Osteocyte (in vitro differentiated cells): ENCODE measurements at regions not wholly inside any gene's neighbourhood (a gene's known extent, or its start where the extent isn't known, plus 50 kb on each side); places are given as distances from the start of the nearest gene placed in this dataset.

Source experiments
- DNase-seq: peaks from one replicate; pipeline ENCODE4 v3.0.0; 2021; ENCODE audit warnings: mixed read lengths; ENCODE audit not compliant: unreplicated experiment; ENCODE audit errors: extremely low spot score
- H3K27ac Mint-ChIP-seq: one replicate; pipeline ENCODE4 v1.8.0; 2021; ENCODE audit warnings: mild to moderate bottlenecking, mixed read lengths; ENCODE audit not compliant: unreplicated experiment
- H3K27me3 Mint-ChIP-seq: one replicate; pipeline ENCODE4 v1.8.0; 2021; ENCODE audit warnings: mixed read lengths; ENCODE audit not compliant: unreplicated experiment
- H3K36me3 Mint-ChIP-seq: one replicate; pipeline ENCODE4 v1.8.0; 2021; ENCODE audit warnings: mixed read lengths; ENCODE audit not compliant: unreplicated experiment
- H3K4me1 Mint-ChIP-seq: one replicate; pipeline ENCODE4 v1.8.0; 2021; ENCODE audit warnings: mixed read lengths; ENCODE audit not compliant: unreplicated experiment
- H3K4me3 Mint-ChIP-seq: one replicate; pipeline ENCODE4 v1.8.0; 2021; ENCODE audit warnings: mild to moderate bottlenecking, moderate library complexity, mixed read lengths; ENCODE audit not compliant: unreplicated experiment
- H3K9me3 Mint-ChIP-seq: one replicate; pipeline ENCODE4 v1.8.0; 2021; ENCODE audit warnings: mixed read lengths; ENCODE audit not compliant: unreplicated experiment
- CTCF ChIP-seq: fragments of 200-600 bp; sonication (generic); IDR thresholded peaks from 2 replicates; pipeline ENCODE4 v1.5.0; 2021; ENCODE audit warnings: antibody characterized with exemption, mild to moderate bottlenecking, moderate library complexity

- peaks cover 18% of the 10 kb centered on the region for H3K9me3 Mint-ChIP-seq
- peaks cover 7% of the 10 kb centered on the region for H3K4me1 Mint-ChIP-seq
- H3K36me3 Mint-ChIP-seq, result peaks cover 9% of the 10 kb centered on the region
- no peak for TF ChIP-seq CTCF
- H3K27ac Mint-ChIP-seq, result no peak overlapping the region
- H3K4me3 Mint-ChIP-seq, result no peak overlapping the region
- no peaks in the 10 kb centered on the region for H3K27me3 Mint-ChIP-seq
- DNase-seq, result no peak
Measured at GRCh38 chr4:126233483-126233882, 918.7 kb downstream of the FAT4 start.

- H3K4me3 Mint-ChIP-seq, result no peak overlapping the region
- H3K9me3 Mint-ChIP-seq, result peaks cover 17% of the 10 kb centered on the region
- DNase-seq, result no peak
Measured at GRCh38 chr4:126238013-126238412, 923.3 kb downstream of the FAT4 start.

GRCh38 chr4:126241634-126242033, 926.9 kb downstream of the FAT4 start:
- H3K36me3 Mint-ChIP-seq, result no peaks in the 10 kb centered on the region
- H3K9me3 Mint-ChIP-seq, result peaks cover 13% of the 10 kb centered on the region
- no peak overlapping the region for H3K4me3 Mint-ChIP-seq

More at GRCh38 chr4:126238013-126238412, 923.3 kb downstream of the FAT4 start:
- Mint-ChIP-seq H3K36me3 (peaks cover 9% of the 10 kb centered on the region), H3K27me3 (no peaks in the 10 kb centered on the region), H3K27ac (no peak overlapping the region), H3K4me1 (no peaks in the 10 kb centered on the region)
- TF ChIP-seq CTCF, result no peak

GRCh38 chr4:126242679-126243390, 928.1 kb downstream of the FAT4 start:
- H3K4me1 Mint-ChIP-seq, result no peaks in the 10 kb centered on the region
- no peaks in the 10 kb centered on the region for H3K36me3 Mint-ChIP-seq
- no peak for DNase-seq
- TF ChIP-seq CTCF, result no peak
- peaks cover 13% of the 10 kb centered on the region for H3K9me3 Mint-ChIP-seq
- no peak overlapping the region for H3K27ac Mint-ChIP-seq
- no peaks in the 10 kb centered on the region for H3K27me3 Mint-ChIP-seq
- no peak overlapping the region for H3K4me3 Mint-ChIP-seq

More at GRCh38 chr4:126241634-126242033, 926.9 kb downstream of the FAT4 start:
- no peak for TF ChIP-seq CTCF
- Mint-ChIP-seq H3K27ac (no peak overlapping the region), H3K27me3 (no peaks in the 10 kb centered on the region), H3K4me1 (no peaks in the 10 kb centered on the region)
- no peak for DNase-seq

GRCh38 chr4:126247409-126247808, 932.7 kb downstream of the FAT4 start:
- Mint-ChIP-seq H3K27ac (no peak overlapping the region), H3K9me3 (peaks cover 15% of the 10 kb centered on the region), H3K36me3 (no peaks in the 10 kb centered on the region), H3K27me3 (no peaks in the 10 kb centered on the region), H3K4me1 (no peaks in the 10 kb centered on the region), H3K4me3 (no peak overlapping the region)
- DNase-seq, result no peak
- TF ChIP-seq CTCF, result no peak
